SK-N-DZ (cell line): ENCODE measurements at regions not wholly inside any gene's neighbourhood (a gene's known extent, or its start where the extent isn't known, plus 50 kb on each side); places are given as distances from the start of the nearest gene placed in this dataset.
"Not testable (repeated sequence)": the region's sequence is repeated elsewhere in the genome, so short reads cannot be mapped to it uniquely, and the experiment has no call there.

Experiments
- DNase-seq: peaks from one replicate; pipeline ENCODE4 v3.0.0-alpha.2; 2015; ENCODE audit warnings: low spot score

DNA sequence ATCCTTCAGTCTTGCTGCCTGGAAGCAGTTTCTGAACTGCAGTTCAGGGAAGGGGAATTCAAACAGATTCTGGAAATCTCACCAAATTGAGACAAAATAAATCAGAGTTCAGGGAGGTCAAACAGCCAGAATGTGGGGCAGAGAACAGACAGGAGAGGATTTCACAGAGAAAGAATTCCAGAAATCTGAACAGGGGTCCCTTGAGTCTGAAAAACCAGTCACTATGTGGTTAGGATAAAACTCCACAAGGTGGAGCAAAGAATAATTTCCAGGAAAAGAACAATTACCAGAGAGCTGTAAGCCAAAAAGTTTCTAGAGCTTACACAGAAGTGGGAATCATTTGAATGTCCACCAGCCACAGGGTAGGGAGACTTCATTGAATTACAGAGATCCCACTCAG, 84.7 kb downstream of the URB2 start:
- no peak for DNase-seq

DNA sequence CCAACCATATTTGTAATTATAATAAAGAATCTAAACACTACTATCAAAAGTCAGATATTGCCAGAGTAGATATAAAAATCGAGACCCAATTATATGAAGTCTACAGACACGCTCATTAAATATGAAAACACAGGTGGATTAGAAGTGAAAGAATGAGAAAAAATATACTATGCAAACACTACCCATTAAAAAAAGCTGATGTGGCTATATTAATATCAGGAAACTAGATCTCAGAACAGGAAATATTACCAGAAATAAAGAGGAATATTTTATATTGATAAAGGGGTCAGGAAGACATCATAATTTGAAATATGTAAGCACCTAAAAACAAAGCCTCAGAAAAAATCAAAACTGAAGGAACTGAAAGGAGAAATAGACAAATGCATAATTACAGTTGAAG, 88.3 kb downstream of the URB2 start:
- DNase-seq: no peak

DNA sequence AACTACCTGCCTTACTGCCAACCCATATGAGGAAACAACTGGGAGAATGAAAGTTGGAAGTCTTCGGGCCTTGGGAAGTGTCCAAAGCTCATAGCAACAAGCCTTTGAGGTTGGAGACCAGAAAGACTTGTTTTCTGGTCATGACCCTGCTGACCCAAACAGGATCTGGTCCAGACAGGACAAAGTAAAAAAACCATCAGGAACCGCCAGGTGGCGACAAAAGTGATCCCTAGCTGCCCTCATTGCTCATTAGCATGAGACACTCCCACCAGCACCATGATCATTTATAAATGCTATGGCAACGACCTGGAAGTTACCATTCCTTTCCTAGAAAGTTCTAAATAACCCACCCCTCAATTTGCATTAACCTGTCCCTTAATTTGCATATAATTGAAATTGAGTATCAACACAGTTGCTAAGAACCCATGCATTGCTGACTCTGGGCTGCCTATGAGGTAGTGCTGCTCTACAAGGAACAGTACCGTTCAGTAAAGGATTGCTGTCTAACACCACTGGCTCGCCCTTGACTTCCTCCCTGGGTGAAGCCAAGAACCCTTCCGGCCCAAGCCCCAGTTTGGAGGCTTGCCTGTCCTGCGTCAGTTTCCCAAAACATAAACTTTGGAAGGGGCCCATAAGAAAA, 89.0 kb downstream of the URB2 start:
- DNase-seq: no peak

DNA sequence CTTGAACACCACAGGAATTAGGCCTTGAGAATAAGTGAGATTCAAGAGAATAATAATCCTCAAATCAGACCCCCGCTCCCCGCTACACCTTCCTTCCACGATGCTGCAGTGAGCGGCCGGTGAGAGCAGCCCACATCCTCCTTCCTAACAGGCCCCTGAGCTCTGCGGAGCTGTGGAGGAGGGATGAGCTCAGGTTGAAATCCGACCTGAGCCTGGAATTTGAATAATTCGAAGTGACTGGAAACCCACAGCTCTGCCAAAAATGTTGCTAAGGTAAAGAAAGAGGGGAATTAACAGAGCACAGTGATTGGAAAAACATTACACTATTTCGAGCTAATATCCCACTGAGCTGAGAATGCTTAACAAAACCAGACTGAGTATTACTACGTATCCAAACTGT, 90.0 kb downstream of the URB2 start:
- no peak for DNase-seq

DNA sequence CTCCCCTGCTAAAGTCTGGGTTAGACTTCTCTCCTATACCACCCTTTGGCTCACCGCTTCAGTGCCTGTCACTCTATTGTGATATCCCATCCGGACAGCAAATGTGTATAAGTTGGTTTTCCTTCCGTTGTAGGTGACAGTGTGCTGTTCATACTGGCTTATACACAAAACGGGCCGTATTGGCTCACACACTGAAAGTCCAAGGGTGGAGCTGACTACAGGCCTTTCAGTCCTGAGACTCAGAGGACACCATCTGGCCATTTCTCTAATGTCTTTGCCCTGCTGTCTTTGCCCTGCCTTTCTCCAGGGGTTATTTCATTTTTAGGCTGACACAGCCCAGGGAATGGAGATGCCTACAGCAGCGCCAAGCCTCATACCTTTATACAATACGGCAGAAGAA, 90.7 kb downstream of the URB2 start:
- no peak for DNase-seq

DNA sequence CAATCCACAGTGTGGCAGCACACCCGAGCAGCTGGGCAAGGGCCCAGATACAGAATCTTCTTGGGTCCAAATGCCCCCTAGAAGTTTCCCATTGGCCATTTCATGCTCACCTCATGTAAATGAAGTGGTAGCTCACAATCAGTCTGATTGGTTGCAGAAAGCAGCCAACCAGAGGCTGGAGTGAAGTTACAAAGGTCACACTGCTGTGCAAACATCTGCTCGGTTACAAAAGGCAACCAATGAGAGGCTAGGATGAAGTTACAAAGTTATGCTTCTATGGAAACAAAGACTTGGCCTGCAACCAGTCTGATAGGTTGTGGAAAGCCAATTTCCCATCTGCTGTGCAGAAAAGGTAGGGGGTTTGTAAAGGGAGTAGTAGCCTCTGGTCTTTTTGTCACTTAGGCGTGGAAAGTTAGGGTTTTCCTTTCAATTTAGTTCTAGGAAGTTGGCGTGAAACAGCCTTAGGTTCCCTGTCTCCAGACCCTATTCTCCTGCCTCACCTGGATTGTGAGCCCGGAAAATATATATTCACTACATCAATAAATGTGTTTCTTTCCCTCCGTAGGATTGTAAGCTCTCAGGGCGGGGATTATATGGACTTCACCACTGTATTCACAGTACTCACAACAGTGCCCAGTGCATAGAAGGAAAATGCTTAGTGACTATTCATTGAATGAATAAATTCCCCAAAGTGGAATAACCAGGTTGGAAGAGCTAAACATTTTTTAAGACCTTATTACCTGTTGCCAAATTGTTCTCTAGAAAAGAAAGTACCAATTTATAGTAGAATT, 91.9 kb downstream of the URB2 start:
- DNase-seq: no peak

DNA sequence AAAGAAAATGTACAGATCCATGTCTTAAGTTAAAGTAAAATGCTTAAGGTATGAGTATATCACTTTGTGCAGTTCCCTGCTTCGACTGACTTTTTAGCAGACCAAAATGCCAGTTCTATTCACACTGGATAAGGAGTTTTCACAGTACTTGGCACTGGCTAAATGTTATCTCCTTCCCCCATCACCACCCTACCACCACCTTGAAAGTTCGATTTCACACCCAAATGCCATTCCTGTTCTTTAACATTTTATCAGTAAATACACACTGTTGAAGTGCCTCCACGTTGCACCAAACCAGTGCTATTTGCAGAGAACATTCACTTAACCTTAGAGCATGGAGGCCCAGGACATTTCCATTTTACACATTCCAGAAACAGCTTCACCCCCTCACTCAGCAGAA, 100.0 kb downstream of the URB2 start:
- no peak for DNase-seq

DNA sequence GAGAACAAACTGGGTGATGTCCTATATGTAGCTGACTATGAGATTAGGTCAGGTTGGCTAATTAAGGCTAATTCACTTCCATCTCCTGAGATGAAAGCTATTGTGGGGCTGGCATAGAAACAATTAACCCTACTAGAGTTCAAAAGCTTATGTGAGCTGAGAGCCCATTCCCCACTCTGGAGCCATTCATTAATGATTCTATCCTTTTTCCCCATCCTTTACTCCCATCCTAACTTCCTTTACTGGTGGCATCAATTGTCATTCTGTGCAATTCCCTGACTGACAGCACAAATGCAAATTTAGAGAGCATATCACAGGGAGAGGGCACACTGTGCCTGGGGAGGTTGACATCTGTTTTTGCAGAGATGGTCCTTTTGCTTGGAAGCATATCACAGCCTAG, 103.9 kb downstream of the URB2 start:
- DNase-seq: no peak

DNA sequence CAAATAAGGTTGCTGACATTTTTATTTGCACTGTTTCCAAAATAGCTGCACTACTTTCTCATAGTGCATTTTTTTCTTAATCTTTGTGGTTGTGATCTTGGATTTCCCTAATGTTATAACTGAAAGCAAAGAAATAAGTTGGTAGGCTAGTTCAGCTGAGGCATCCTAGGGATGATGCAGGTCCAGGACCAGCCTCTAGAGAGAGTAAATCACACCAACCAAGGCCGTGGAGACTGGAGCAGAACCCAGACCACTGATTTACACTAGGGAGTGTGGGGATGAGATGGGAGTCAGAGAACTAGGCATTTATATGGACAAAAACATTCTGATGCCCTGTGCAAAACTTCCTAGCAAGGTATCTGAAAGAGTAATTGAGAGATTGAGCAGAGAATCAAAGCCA, 104.5 kb downstream of the URB2 start:
- no peak for DNase-seq

DNA sequence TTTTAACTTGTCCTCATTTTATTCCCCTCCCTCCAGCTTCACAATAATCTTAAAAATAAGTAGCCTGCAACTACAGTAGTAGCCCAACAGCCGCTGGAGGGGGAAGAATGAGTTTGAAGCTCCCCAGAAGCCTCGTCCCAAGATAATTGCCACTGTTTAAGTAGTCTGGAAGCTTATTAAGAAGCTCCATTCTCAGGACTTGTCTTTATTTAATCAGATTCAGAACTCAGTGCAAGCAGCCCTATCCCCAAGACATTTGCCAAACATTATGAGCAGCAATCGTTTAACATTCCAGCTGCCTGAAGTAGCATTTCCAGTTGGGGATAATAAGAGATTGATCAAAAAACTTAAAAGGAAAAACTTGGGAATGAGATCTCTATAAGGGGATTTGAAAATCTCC, 106.0 kb downstream of the URB2 start:
- DNase-seq: peak; percentile 52

DNA sequence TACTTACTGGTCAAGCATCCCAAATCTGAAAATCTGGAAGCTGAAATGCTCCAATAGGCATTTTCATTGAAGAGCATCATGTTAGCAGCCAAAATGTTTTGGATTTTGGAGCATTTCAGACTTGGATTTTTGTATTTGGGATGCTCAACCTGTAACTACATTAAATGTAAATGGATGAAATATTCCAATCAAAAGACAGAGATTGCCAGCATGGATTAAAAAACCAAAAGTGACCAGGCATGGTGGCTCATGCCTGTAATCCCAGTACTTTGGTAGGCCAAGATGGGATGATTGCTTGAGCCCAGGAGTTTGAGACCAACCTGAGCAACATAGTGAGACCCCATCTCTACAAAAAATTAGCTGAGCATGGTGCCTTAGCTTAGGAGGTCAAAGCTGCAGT, 110.3 kb downstream of the URB2 start:
- DNase-seq: no peak

DNA sequence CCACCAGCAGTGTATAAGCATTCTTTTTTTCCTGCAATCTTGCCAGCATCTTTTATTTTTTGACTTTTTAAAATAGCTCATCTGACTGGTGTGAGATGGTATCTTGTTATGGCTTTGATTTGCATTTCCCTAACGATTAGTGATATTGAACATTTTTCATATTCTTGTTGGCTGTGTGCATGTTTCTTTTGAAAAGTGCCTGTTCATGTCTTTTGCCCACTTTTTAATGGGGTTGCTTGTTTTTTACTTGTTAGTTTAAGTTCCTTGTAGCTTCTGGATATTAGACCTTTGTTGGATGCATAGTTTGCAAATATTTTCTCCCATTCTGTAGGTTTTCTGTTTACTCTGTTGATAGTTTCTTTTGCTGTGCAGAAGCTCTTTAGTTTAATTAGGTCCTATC, 116.6 kb downstream of the URB2 start:
- DNase-seq: not testable (repeated sequence)

DNA sequence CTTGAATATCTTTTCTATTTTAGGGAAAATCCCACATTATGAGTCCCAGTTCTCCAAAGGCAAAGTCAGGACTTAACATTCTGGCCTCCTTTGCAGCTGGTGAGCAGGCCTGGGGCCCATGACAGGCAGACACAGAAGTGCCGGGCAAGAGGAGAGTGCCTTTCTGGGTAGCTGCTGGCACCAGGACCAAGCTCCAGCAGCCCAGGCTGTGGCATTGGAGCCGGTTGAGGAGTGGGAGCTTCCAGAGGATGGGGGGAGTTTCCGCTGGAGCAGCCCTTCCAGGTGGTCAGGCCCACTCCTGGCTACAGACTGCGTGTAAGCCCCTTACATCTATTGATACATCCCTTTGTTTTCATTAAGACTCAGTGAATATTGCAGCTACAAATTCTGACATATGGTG, 123.9 kb downstream of the URB2 start:
- no peak for DNase-seq

DNA sequence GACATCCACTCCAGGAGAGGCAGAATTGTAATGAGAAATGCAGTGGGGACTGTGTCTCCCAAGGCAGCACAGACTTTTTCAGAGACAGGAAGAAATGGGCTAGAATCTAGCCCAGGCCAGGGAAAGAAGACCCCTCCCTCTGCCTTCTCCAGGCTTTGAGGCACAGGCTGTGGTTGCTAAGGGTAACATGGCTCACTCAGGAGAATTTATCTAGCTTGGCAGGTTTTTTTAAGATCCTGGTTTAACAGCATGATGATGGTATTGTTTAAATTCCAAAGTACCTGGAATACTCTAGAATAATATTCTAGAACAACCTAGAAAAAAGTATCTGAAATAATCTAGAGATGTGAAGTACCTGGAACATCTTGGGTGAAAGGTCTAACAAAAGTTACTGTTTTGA, 125.6 kb downstream of the URB2 start:
- DNase-seq: no peak

DNA sequence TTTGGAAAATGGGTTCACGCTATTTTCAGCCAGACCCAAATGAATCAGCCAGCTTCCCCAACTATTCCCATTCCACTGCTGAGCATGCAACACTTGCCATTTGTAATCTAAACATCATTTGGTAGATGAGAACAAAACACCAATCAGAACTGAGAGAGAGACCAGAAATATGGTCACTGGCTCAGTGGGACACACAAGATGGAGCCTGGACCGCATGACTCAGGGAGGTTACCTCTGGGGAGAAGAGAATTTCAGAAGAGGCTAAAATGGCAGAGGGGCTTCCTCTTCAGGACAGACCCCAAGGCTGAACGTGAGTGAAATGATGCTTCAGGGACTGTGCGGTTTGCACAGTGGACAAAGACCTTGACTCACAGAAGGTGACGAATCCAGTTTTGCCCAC, 126.6 kb downstream of the URB2 start:
- no peak for DNase-seq

DNA sequence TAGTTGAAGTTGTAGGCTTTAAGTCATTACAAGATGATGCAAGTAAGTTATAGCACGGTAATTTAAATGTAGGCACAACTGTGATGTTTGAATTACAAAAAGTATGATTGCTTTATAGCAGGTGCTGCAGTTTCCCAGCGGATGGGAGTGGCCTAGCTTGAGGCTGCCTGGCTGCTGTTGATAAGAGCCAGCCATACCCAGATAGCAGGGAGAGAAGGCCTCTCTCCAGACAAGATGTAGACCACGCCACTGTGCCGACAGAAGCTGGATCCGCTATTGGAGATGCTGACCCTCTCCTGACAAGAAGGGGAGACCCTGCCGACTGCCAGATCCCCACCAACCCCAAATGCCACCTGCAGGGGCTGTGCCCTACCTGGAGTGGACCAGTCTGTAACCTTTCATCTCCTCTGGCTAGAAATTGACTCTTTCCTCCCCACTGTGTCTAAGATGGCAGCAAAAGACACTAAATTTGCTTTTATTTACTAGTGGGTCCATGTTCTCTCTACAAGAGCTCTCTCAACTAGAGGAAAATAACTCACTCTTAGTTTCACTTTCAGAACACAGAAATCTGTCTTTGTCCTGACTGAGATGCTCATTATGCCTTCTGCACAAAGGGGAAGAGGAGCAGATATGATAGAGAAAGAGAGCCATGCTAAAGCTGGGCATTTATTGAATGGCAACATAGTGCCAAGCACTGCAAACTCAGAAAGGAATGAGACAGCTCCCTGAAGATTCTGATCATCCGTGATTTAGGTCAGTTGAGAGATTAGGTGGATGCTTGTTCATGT, 127.9 kb downstream of the URB2 start:
- DNase-seq: peak; percentile 40

DNA sequence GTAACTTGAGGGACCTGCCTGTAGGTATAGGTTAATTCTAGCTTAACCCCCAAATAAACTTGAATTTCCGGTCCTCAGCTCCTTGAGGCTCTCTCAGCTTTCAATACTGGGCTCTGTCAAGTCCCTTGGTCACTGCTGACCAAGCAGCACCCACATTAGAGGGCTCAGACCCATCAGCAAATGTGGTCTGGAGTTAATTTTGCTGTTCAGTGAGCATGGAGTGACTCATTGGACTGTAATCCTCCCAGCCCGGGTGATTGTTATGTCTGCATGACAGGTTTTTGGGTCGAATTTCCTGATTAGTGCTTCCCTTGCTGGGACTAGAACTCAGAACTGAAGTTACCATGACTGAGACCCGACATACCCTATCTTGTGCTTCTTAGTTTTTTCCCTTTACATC, 130.6 kb downstream of the URB2 start:
- no peak for DNase-seq

DNA sequence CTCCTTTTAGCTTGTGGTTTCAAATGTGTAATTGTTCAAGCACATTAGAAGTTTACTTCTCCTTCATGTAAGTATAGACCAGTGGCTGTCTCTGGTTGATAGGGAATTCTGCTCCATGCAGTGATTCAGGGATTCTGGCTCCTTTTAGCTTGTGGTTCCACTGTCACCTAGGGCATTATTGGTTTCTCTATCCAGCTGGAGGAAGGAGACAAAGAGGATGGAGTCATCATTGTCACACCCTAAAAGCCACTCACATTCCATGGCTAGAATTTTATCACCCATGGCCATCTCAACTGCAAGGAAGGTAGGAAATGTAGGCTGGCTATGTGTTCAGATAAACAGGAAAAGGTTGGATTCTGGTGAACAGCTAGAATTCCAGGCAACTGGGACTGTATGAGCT, 131.2 kb downstream of the URB2 start:
- DNase-seq: no peak

DNA sequence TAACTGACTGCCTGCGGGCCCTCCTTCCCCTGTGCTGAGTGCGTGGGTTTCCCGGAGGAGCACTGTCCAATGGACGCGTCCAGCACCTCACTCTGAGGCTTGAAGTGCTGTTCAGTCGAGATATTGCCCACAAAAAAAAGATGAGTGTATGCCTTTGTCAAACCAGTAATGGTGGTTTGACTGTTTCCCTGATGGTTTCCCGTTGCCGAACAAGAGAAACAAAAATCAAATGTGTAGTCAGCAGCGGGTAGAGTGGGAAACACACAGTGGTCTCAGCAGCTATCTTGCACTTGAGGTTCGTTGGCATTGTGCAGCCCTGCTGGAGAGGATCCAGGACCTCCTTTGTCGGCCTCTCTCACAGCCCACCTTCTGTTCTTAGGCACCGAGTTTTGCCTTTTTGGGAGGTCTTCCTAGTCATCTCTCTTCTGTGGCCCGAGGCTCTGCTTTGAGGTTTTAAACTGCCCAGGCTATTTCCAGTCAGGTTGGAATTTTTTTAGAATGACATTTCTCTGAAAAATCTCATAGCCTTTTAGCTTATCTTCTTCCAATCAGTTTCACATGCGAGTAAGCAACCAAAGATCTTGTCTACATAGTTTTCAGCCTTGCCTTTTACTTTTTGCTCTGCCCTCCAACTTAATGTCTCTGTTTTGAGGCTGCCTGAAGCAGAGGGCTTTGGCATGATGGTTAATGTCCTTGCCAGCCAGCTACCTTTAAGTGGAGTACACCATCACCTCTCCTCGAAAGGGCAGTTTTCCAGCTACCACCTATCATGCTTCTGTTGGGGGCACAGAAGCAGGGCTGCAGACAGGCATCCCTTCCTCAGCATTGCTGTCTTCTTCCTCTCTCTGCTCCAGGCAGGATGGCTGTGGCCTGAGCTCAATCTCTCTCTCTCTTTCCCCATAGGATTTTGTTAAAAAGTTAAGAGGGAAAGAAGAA, 132.3 kb downstream of the URB2 start:
- DNase-seq: no peak

DNA sequence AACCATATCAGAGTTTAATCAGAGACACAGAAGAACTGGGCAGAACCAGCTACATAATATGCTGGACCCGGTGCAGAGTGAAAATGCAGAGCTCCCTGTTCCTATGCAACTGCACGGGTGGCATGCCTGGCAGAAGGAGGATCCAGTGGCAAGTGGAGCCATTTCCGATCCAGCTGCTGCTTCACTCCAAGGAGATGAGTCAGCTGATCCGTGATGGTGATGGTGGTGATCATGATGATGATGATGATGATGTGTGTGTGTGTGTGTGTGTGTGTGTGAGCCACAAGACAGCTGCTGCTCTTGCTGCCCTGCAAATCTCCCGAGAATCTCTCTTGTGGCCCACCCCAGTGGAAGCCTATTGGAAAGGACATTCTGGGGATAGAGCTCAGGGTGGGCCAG, 133.0 kb downstream of the URB2 start:
- DNase-seq: no peak

DNA sequence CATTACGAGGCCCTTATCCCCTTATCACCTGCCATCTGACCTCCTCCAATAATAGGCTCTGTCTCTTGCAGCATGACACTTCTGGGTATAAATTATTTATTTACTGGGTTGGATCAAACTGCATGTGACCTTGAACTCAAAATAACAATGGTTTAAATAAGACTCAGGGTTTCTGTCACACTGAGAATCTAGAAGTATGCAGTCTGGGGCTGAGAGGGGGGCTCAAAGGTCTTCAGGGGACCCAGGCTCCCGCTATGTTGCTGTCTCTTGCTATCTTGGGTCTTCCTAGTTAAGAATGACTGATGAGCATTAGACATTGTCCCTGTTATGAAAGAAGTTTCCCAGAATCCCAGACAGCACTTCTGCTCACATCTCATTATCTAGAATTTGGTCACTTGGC, 133.5 kb downstream of the URB2 start:
- peak; percentile 71 for DNase-seq
